Endothelial cell of umbilical vein (primary cell): ENCODE measurements at regions not wholly inside any gene's neighbourhood (a gene's known extent, or its start where the extent isn't known, plus 50 kb on each side); places are given as distances from the start of the nearest gene placed in this dataset.
"Not testable (repeated sequence)": the region's sequence is repeated elsewhere in the genome, so short reads cannot be mapped to it uniquely, and the experiment has no call there.

Experiments used
- BruUV-seq: library from RNA; stranded (reverse); fragments of 400-500 nt; replicated peaks from 2 replicates; lab custom pipeline; 2021; lab: Mats Ljungman, UMichigan
- CTCF ChIA-PET: fragments of 300-600, 350-600 bp; sonication (Branson Sonifier 250); formaldehyde crosslinking; loops from one replicate; lab custom pipeline; 2021; ENCODE audit warnings: antibody characterized with exemption, inconsistent platforms; lab: Charles Lee
- POLR2A ChIA-PET: fragments of 300-600, 350-600 bp; sonication (Branson Sonifier 250); formaldehyde crosslinking; loops from one replicate; lab custom pipeline; 2021; ENCODE audit warnings: antibody characterized with exemption, inconsistent platforms; lab: Charles Lee
- DNase-seq: peaks from one replicate; pipeline ENCODE4 v3.0.0-alpha.2; 2011; ENCODE audit warnings: low read depth, low spot score
- FAIRE-seq: peaks from 2 replicates; lab custom pipeline; 2011; peaks lifted over from hg19 to GRCh38; lab: Jason Lieb, UNC
- H2AFZ ChIP-seq: 2 replicates; pipeline ENCODE4 v1.6.0; 2012; ENCODE audit warnings: low read depth, low read length, control low read depth, inconsistent platforms
- H3K27ac ChIP-seq: 2 replicates; pipeline ENCODE4 v1.5.1; 2011; ENCODE audit warnings: low read depth, mild to moderate bottlenecking, control low read depth, low read length, moderate library complexity; ENCODE audit not compliant: insufficient read depth
- H3K27me3 ChIP-seq, 2 experiments: 2 replicates each; pipeline versions ENCODE4 v1.6.0 to v1.6.1; 2011; ENCODE audit warnings: low read length in 2 of 2, mixed read lengths in 1 of 2; ENCODE audit not compliant: control insufficient read depth in 2 of 2, insufficient read depth in 2 of 2
- H3K36me3 ChIP-seq, 2 experiments: 2 replicates in 1 of 2; 3 replicates in 1 of 2; pipeline ENCODE4 v1.5.1; 2011; ENCODE audit warnings: low read length in 2 of 2, mild to moderate bottlenecking in 1 of 2, moderate library complexity in 1 of 2; ENCODE audit not compliant: control insufficient read depth in 2 of 2, insufficient read depth in 2 of 2; ENCODE audit errors: extremely low read depth in 1 of 2
- H3K4me1 ChIP-seq: 3 replicates; pipeline ENCODE4 v1.5.1; 2011; ENCODE audit warnings: mild to moderate bottlenecking, low read length; ENCODE audit not compliant: control insufficient read depth, insufficient read depth; ENCODE audit errors: extremely low read depth
- H3K4me2 ChIP-seq: 2 replicates; pipeline ENCODE4 v1.6.1; 2011; ENCODE audit warnings: low read length, control low read depth, mixed read lengths; ENCODE audit not compliant: insufficient read depth
- H3K4me3 ChIP-seq, 3 experiments: fragments of 200-600 bp in 1 of 3; sonication (generic), shearing (Covaris generic) in 1 of 3; replicated peaks in 1 of 3; 2 replicates each; pipeline ENCODE4 v1.5.1; 2011 to 2016; ENCODE audit warnings: control low read depth in 3 of 3, low read length in 3 of 3, mild to moderate bottlenecking in 2 of 3, inconsistent platforms in 1 of 3, low read depth in 1 of 3, moderate library complexity in 1 of 3; ENCODE audit not compliant: insufficient read depth in 1 of 3
- H3K79me2 ChIP-seq: 2 replicates; pipeline ENCODE4 v1.6.0; 2012; ENCODE audit warnings: low read length, inconsistent platforms; ENCODE audit not compliant: control insufficient read depth, insufficient read depth
- H3K9ac ChIP-seq: replicated peaks from 2 replicates; pipeline ENCODE3; 2011; ENCODE audit warnings: low read length, control low read depth; ENCODE audit not compliant: insufficient read depth; ENCODE audit errors: extremely low read depth
- H3K9me1 ChIP-seq: replicated peaks from 3 replicates; pipeline ENCODE4 v1.6.0; 2011; ENCODE audit warnings: mild to moderate bottlenecking, low read length; ENCODE audit not compliant: control insufficient read depth, insufficient read depth; ENCODE audit errors: extremely low read depth
- H3K9me3 ChIP-seq: replicated peaks from 2 replicates; pipeline ENCODE4 v1.5.1; 2012; ENCODE audit warnings: low read length, inconsistent platforms; ENCODE audit not compliant: control insufficient read depth, insufficient read depth
- H4K20me1 ChIP-seq: replicated peaks from 2 replicates; pipeline ENCODE3; 2011; ENCODE audit warnings: mild to moderate bottlenecking, low read length; ENCODE audit not compliant: control insufficient read depth, insufficient read depth; ENCODE audit errors: extremely low read depth
- EZH2 ChIP-seq: IDR thresholded peaks from 2 replicates; pipeline ENCODE4 v1.6.1; 2012; ENCODE audit warnings: borderline replicate concordance, low read depth, mild to moderate bottlenecking, moderate library complexity, low read length, inconsistent platforms; ENCODE audit not compliant: severe bottlenecking
- FOS ChIP-seq: IDR thresholded peaks from 2 replicates; pipeline ENCODE4 v1.6.1; 2011; ENCODE audit warnings: mild to moderate bottlenecking, low read length, moderate library complexity, borderline replicate concordance; ENCODE audit not compliant: insufficient read depth
- GATA2 ChIP-seq: IDR thresholded peaks from 2 replicates; pipeline ENCODE4 v1.7.0; 2011; ENCODE audit warnings: low read depth, mild to moderate bottlenecking, moderate library complexity, mixed read lengths, low read length; ENCODE audit not compliant: insufficient read length, insufficient read depth
- JUN ChIP-seq: IDR thresholded peaks from 2 replicates; pipeline ENCODE4 v1.6.1; 2011; ENCODE audit warnings: borderline replicate concordance, low read depth; ENCODE audit not compliant: insufficient read length, insufficient read depth
- MYC ChIP-seq: IDR thresholded peaks from one replicate; pipeline ENCODE4 v1.6.1; 2011; ENCODE audit warnings: mild to moderate bottlenecking, low read depth, low read length
- POLR2A ChIP-seq: IDR thresholded peaks from 2 replicates; pipeline ENCODE4 v1.6.1; 2012; ENCODE audit warnings: low read depth, mild to moderate bottlenecking, control low read depth, low read length
- POLR2AphosphoS5 ChIP-seq: IDR thresholded peaks from 2 replicates; pipeline ENCODE4 v1.6.1; 2012; ENCODE audit warnings: low read depth, mild to moderate bottlenecking, control low read depth, low read length, moderate library complexity; ENCODE audit not compliant: insufficient read depth
- dilution Hi-C: fragments of 300-500 bp; cut with MboI; formaldehyde crosslinking; loops from one replicate; pipeline ENCODE4 v1.15.0; 2019; ENCODE audit warnings: low sequenced_read_pairs; ENCODE audit not compliant: extremely low pct_ligation_motif_present
- intact Hi-C: fragments of 100-400 bp; cut with micrococcal nuclease; formaldehyde crosslinking; loops from one replicate; pipeline ENCODE4 v1.10.0; 2022
- TF ChIP-seq, protein P1 (sequence below), 2 donors: IDR thresholded peaks; 1 replicate in 1 of 2; 2 replicates in 1 of 2; pipeline ENCODE4 v1.5.1; 2011; ENCODE audit warnings: low read length in 2 of 2, mild to moderate bottlenecking in 2 of 2, moderate library complexity in 2 of 2, control low read depth in 1 of 2, inconsistent platforms in 1 of 2, low read depth in 1 of 2; ENCODE audit not compliant: insufficient read depth in 1 of 2; ENCODE audit errors: extremely low read depth in 1 of 2
- TF ChIP-seq, protein P2 (sequence below): IDR thresholded peaks from 2 replicates; pipeline ENCODE4 v1.6.1; 2011; ENCODE audit not compliant: insufficient read depth, insufficient read length

- H3K4me2 ChIP-seq, H3K4me1 ChIP-seq, H3K9me3 ChIP-seq, H3K9me1 ChIP-seq, H3K27ac ChIP-seq, H4K20me1 ChIP-seq, POLR2A ChIA-PET, H2AFZ ChIP-seq, intact Hi-C loops, H3K9ac ChIP-seq, H3K4me3 ChIP-seq, DNase-seq, H3K36me3 ChIP-seq, H3K79me2 ChIP-seq, CTCF ChIA-PET, BruUV-seq, dilution Hi-C loops, H3K27me3 ChIP-seq: not testable (repeated sequence)
- peak; percentile 18 for FAIRE-seq
Observed at GRCh38 chr5:115691814-115692213, 66.0 kb upstream of the TMED7 start.

DNA sequence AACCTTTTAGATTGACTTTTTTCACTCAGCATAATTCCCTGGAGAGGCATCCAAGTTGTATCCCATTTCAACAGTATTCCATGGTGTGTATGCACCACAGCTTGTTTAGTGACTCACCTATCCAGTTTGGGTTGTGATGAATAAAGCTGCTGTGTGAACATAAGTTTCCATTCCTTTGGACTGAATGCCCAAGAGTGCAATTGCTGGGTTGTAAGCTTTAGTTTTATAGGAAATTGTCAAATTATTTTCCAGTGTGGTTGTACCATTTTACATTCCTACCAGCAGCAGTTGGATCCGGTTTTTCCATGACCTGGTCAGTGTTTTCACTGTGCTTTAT, 60.9 kb upstream of the TMED7 start:
- Histone ChIP-seq H3K9me1 (no peaks in the 10 kb centered on the region), H3K9me3 (no peaks in the 10 kb centered on the region), H3K27ac (no peak overlapping the region), H3K27me3 (peaks cover 4 to 6% of the 10 kb centered on the region in 2 experiments), H3K4me3 (no peak overlapping the region), H2AFZ (no peak overlapping the region), H3K79me2 (no peaks in the 10 kb centered on the region), H3K4me2 (no peak overlapping the region), H3K9ac (no peak overlapping the region), H3K36me3 (no peaks in the 10 kb centered on the region), H4K20me1 (no peaks in the 10 kb centered on the region), H3K4me1 (no peaks in the 10 kb centered on the region)
- no TSS peak for BruUV-seq
- FAIRE-seq (no peak), DNase-seq (no peak)
- TF ChIP-seq JUN = no peak
- TF ChIP-seq, protein P1, sequence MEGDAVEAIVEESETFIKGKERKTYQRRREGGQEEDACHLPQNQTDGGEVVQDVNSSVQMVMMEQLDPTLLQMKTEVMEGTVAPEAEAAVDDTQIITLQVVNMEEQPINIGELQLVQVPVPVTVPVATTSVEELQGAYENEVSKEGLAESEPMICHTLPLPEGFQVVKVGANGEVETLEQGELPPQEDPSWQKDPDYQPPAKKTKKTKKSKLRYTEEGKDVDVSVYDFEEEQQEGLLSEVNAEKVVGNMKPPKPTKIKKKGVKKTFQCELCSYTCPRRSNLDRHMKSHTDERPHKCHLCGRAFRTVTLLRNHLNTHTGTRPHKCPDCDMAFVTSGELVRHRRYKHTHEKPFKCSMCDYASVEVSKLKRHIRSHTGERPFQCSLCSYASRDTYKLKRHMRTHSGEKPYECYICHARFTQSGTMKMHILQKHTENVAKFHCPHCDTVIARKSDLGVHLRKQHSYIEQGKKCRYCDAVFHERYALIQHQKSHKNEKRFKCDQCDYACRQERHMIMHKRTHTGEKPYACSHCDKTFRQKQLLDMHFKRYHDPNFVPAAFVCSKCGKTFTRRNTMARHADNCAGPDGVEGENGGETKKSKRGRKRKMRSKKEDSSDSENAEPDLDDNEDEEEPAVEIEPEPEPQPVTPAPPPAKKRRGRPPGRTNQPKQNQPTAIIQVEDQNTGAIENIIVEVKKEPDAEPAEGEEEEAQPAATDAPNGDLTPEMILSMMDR (IDR thresholded peaks at IDR 0.05; ENCODE audit: extremely low read depth in 1 of 2, insufficient read depth in 1 of 2, low read depth in 1 of 2, low read length in 2 of 2) = no peak
- TF ChIP-seq EZH2 = no peak
- TF ChIP-seq GATA2 = no peak
- no peak for TF ChIP-seq POLR2A
- TF ChIP-seq, protein P2, sequence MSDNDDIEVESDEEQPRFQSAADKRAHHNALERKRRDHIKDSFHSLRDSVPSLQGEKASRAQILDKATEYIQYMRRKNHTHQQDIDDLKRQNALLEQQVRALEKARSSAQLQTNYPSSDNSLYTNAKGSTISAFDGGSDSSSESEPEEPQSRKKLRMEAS = no peak
- no peak for TF ChIP-seq FOS
- TF ChIP-seq MYC = no peak
- no peak for TF ChIP-seq POLR2AphosphoS5
- CTCF ChIA-PET = no interaction called here
- dilution Hi-C loops (no loop called here), intact Hi-C loops (no loop called here)
- POLR2A ChIA-PET = no interaction called here
